GM23338 (cell line): ENCODE measurements at regions not wholly inside any gene's neighbourhood (a gene's known extent, or its start where the extent isn't known, plus 50 kb on each side); places are given as distances from the start of the nearest gene placed in this dataset.

ENCODE experiments used
- ATAC-seq: fragments of 200-7000 bp; cut with Tn5 transposase; 3 replicates; pipeline ENCODE4 v1.9.1; 2020
- DNase-seq: peaks from one replicate; pipeline ENCODE4 v3.0.0-alpha.2; 2015; ENCODE audit warnings: low spot score
- H2AFZ ChIP-seq: fragments of 200-600 bp; sonication (generic); 2 replicates; pipeline ENCODE4 v1.8.0; 2016; ENCODE audit warnings: antibody characterized with exemption, mild to moderate bottlenecking, moderate library complexity
- H3F3A ChIP-seq: fragments of 200-600 bp; sonication (generic); replicated peaks from 2 replicates; pipeline ENCODE4 v1.8.0; 2017; ENCODE audit warnings: antibody characterized with exemption, mixed run types, low read depth
- H3K27ac ChIP-seq: fragments of 200-600 bp; sonication (generic); 2 replicates; pipeline ENCODE4 v1.6.1; 2016; ENCODE audit warnings: low read depth
- H3K27me3 ChIP-seq: fragments of 200-600 bp; sonication (generic); 2 replicates; pipeline ENCODE4 v1.8.0; 2016; ENCODE audit warnings: mild to moderate bottlenecking, mixed run types, moderate library complexity; ENCODE audit not compliant: insufficient read depth
- H3K36me3 ChIP-seq: fragments of 200-600 bp; sonication (generic); 2 replicates; pipeline ENCODE4 v1.8.0; 2016; ENCODE audit warnings: mild to moderate bottlenecking; ENCODE audit not compliant: insufficient read depth
- H3K4me1 ChIP-seq: fragments of 200-600 bp; sonication (generic); 2 replicates; pipeline ENCODE4 v1.8.0; 2016; ENCODE audit warnings: mild to moderate bottlenecking, moderate library complexity; ENCODE audit not compliant: insufficient read depth
- H3K4me2 ChIP-seq: fragments of 200-600 bp; sonication (generic); 2 replicates; pipeline ENCODE4 v1.7.1; 2017; ENCODE audit warnings: mixed run types
- H3K4me3 ChIP-seq: fragments of 200-600 bp; sonication (generic); 2 replicates; pipeline ENCODE4 v1.6.1; 2016; ENCODE audit warnings: mixed run types
- H3K79me2 ChIP-seq: fragments of 200-600 bp; sonication (generic); replicated peaks from 2 replicates; pipeline ENCODE4 v1.8.0; 2017; ENCODE audit warnings: mild to moderate bottlenecking; ENCODE audit not compliant: insufficient read depth
- H3K9me2 ChIP-seq: fragments of 200-600 bp; sonication (generic); 2 replicates; pipeline ENCODE4 v1.8.0; 2017; ENCODE audit not compliant: insufficient read depth
- H4K20me1 ChIP-seq: fragments of 200-600 bp; sonication (generic); replicated peaks from 2 replicates; pipeline ENCODE4 v1.8.0; 2017; ENCODE audit warnings: mild to moderate bottlenecking; ENCODE audit not compliant: insufficient read depth
- H3K27ac Mint-ChIP-seq: 2 replicates; pipeline ENCODE4 v1.8.0; 2020; ENCODE audit warnings: inconsistent platforms, mild to moderate bottlenecking, moderate library complexity, mixed read lengths
- H3K27me3 Mint-ChIP-seq: 3 replicates; pipeline ENCODE4 v1.8.0; 2022; ENCODE audit warnings: low read depth, mild to moderate bottlenecking, moderate library complexity, mixed read lengths, inconsistent platforms; ENCODE audit not compliant: insufficient read depth, poor library complexity
- H3K36me3 Mint-ChIP-seq: 3 replicates; pipeline ENCODE4 v1.8.0; 2021; ENCODE audit warnings: low read depth, mild to moderate bottlenecking, inconsistent platforms, moderate library complexity, mixed read lengths
- H3K4me1 Mint-ChIP-seq: 3 replicates; pipeline ENCODE4 v1.8.0; 2020; ENCODE audit warnings: mild to moderate bottlenecking, inconsistent platforms, mixed read lengths
- H3K4me3 Mint-ChIP-seq: 3 replicates; pipeline ENCODE4 v1.8.0; 2021; ENCODE audit warnings: moderate library complexity, mild to moderate bottlenecking, inconsistent platforms, mixed read lengths
- H3K9me3 Mint-ChIP-seq: 3 replicates; pipeline ENCODE4 v1.8.0; 2020; ENCODE audit warnings: moderate library complexity, mild to moderate bottlenecking, inconsistent platforms, mixed read lengths
- CREB1 ChIP-seq: fragments of 250-450 bp; sonication (Bioruptor Pico); IDR thresholded peaks from 2 replicates; pipeline ENCODE4 v1.5.0; 2020; ENCODE audit warnings: low read depth, mild to moderate bottlenecking, moderate library complexity
- EZH2 ChIP-seq: fragments of 200-600 bp; sonication (generic); IDR thresholded peaks from one replicate; pipeline ENCODE4 v1.8.0; 2017; ENCODE audit warnings: antibody characterized with exemption, mild to moderate bottlenecking, low read depth; ENCODE audit not compliant: unreplicated experiment
- EZH2phosphoT487 ChIP-seq: fragments of 200-600 bp; sonication (generic); IDR thresholded peaks from one replicate; pipeline ENCODE4 v1.8.1; 2018; ENCODE audit warnings: antibody characterized with exemption; ENCODE audit not compliant: unreplicated experiment
- JUNB ChIP-seq: IDR thresholded peaks from one replicate; pipeline ENCODE4 v1.6.1; 2016; ENCODE audit warnings: antibody characterized with exemption; ENCODE audit not compliant: unreplicated experiment
- NANOG ChIP-seq: IDR thresholded peaks from 2 replicates; pipeline ENCODE4 v1.6.1; 2016; ENCODE audit warnings: antibody characterized with exemption, borderline replicate concordance
- POLR2AphosphoS5 ChIP-seq: IDR thresholded peaks from 2 replicates; pipeline ENCODE4 v1.6.1; 2016; ENCODE audit warnings: antibody characterized with exemption, low read depth
- STAT1 ChIP-seq: IDR thresholded peaks from one replicate; pipeline ENCODE4 v1.6.1; 2016; ENCODE audit warnings: antibody characterized with exemption; ENCODE audit not compliant: unreplicated experiment
- ZNF114 ChIP-seq: fragments of 250-450 bp; sonication (Bioruptor Pico); IDR thresholded peaks from 2 replicates; pipeline ENCODE4 v1.5.0; 2020; ENCODE audit warnings: mild to moderate bottlenecking, moderate library complexity
- ZNF331 ChIP-seq: fragments of 250-450 bp; sonication (Bioruptor Pico); IDR thresholded peaks from 2 replicates; pipeline ENCODE4 v1.5.0; 2020; ENCODE audit warnings: low read depth, mild to moderate bottlenecking, moderate library complexity
- TF ChIP-seq, protein P1 (sequence below), 2 experiments: fragments of 200-600 bp in 1 of 2; sonication (generic) in 1 of 2; conservative IDR thresholded peaks; 2 replicates each; pipeline versions ENCODE4 v1.5.1 to v1.6.1; 2016 to 2017; ENCODE audit warnings: antibody characterized with exemption in 2 of 2, low read depth in 2 of 2, mild to moderate bottlenecking in 2 of 2, moderate library complexity in 1 of 2
- TF ChIP-seq, protein P2 (sequence below): IDR thresholded peaks from one replicate; pipeline ENCODE4 v1.6.1; 2018; ENCODE audit warnings: antibody characterized with exemption; ENCODE audit not compliant: unreplicated experiment
- TF ChIP-seq, protein P3 (sequence below): fragments of 250-450 bp; sonication (Bioruptor Pico); IDR thresholded peaks from 2 replicates; pipeline ENCODE4 v1.5.0; 2020; ENCODE audit warnings: mild to moderate bottlenecking, moderate library complexity

DNA sequence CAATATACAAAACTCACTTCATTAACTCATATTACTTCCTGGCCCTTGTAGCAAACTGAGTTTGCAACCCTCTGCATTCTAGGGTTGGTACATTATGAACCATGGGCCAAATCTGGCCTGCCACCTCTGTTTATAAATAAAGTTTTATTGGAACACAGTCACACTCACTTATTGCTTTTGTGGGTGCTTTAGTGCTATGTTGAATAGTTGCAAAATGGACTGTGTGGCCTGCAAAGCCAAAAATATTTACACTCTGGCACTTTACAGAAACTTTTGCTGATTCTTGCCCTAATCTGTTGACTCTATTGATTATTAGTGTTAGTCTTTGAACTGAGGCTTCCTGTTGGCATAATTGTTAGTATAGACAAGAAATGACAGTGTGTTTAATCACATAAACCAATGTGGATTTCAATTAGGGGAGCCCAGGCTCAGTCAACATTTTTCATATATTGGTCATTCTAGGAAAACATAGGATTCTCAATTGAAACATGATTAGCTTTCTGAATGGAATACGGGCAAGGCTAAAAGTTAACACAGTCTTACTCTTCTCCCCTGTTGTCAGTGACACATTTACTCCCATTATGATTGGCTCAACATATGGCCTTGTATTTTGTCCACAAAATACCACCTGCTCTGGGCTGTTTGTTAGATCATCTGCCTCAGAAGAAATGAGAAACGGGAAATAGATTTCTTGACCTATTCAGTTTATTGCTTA lies 241.9 kb upstream of the ZFP64 start:
- H3K79me2 ChIP-seq = no peaks in the 10 kb centered on the region
- Mint-ChIP-seq H3K9me3 (peaks cover 11% of the 10 kb centered on the region; the same call in 2 of the 3 replicates), H3K4me1 (peaks cover 6% of the 10 kb centered on the region), H3K27me3 (peaks cover 6% of the 10 kb centered on the region), H3K36me3 (no peaks in the 10 kb centered on the region; the same call in 2 of the 3 replicates), H3K27ac (no peak overlapping the region), H3K4me3 (no peak overlapping the region)
- ATAC-seq (no peak), DNase-seq (no peak)
- H3K27ac ChIP-seq = no peak overlapping the region
- H3F3A ChIP-seq = no peaks in the 10 kb centered on the region
- H3K27me3 ChIP-seq = no peaks in the 10 kb centered on the region
- no peak overlapping the region for H3K4me3 ChIP-seq
- H3K4me2 ChIP-seq = no peak overlapping the region
- no peak for TF ChIP-seq NANOG
- TF ChIP-seq, protein P1, sequence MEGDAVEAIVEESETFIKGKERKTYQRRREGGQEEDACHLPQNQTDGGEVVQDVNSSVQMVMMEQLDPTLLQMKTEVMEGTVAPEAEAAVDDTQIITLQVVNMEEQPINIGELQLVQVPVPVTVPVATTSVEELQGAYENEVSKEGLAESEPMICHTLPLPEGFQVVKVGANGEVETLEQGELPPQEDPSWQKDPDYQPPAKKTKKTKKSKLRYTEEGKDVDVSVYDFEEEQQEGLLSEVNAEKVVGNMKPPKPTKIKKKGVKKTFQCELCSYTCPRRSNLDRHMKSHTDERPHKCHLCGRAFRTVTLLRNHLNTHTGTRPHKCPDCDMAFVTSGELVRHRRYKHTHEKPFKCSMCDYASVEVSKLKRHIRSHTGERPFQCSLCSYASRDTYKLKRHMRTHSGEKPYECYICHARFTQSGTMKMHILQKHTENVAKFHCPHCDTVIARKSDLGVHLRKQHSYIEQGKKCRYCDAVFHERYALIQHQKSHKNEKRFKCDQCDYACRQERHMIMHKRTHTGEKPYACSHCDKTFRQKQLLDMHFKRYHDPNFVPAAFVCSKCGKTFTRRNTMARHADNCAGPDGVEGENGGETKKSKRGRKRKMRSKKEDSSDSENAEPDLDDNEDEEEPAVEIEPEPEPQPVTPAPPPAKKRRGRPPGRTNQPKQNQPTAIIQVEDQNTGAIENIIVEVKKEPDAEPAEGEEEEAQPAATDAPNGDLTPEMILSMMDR (conservative IDR thresholded peaks at IDR 0.05; ENCODE audit: low read depth in 2 of 2) = no peak
- no peak for TF ChIP-seq JUNB
- TF ChIP-seq EZH2phosphoT487 = no peak
- no peak for TF ChIP-seq STAT1
- no peak for TF ChIP-seq EZH2
- no peak for TF ChIP-seq CREB1 (CRISPR knock-in tag)
- no peak for TF ChIP-seq POLR2AphosphoS5
- TF ChIP-seq, protein P2, sequence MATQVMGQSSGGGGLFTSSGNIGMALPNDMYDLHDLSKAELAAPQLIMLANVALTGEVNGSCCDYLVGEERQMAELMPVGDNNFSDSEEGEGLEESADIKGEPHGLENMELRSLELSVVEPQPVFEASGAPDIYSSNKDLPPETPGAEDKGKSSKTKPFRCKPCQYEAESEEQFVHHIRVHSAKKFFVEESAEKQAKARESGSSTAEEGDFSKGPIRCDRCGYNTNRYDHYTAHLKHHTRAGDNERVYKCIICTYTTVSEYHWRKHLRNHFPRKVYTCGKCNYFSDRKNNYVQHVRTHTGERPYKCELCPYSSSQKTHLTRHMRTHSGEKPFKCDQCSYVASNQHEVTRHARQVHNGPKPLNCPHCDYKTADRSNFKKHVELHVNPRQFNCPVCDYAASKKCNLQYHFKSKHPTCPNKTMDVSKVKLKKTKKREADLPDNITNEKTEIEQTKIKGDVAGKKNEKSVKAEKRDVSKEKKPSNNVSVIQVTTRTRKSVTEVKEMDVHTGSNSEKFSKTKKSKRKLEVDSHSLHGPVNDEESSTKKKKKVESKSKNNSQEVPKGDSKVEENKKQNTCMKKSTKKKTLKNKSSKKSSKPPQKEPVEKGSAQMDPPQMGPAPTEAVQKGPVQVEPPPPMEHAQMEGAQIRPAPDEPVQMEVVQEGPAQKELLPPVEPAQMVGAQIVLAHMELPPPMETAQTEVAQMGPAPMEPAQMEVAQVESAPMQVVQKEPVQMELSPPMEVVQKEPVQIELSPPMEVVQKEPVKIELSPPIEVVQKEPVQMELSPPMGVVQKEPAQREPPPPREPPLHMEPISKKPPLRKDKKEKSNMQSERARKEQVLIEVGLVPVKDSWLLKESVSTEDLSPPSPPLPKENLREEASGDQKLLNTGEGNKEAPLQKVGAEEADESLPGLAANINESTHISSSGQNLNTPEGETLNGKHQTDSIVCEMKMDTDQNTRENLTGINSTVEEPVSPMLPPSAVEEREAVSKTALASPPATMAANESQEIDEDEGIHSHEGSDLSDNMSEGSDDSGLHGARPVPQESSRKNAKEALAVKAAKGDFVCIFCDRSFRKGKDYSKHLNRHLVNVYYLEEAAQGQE = no peak
- TF ChIP-seq ZNF331 (CRISPR knock-in tag) = no peak
- TF ChIP-seq ZNF114 = no peak
- TF ChIP-seq, protein P3, sequence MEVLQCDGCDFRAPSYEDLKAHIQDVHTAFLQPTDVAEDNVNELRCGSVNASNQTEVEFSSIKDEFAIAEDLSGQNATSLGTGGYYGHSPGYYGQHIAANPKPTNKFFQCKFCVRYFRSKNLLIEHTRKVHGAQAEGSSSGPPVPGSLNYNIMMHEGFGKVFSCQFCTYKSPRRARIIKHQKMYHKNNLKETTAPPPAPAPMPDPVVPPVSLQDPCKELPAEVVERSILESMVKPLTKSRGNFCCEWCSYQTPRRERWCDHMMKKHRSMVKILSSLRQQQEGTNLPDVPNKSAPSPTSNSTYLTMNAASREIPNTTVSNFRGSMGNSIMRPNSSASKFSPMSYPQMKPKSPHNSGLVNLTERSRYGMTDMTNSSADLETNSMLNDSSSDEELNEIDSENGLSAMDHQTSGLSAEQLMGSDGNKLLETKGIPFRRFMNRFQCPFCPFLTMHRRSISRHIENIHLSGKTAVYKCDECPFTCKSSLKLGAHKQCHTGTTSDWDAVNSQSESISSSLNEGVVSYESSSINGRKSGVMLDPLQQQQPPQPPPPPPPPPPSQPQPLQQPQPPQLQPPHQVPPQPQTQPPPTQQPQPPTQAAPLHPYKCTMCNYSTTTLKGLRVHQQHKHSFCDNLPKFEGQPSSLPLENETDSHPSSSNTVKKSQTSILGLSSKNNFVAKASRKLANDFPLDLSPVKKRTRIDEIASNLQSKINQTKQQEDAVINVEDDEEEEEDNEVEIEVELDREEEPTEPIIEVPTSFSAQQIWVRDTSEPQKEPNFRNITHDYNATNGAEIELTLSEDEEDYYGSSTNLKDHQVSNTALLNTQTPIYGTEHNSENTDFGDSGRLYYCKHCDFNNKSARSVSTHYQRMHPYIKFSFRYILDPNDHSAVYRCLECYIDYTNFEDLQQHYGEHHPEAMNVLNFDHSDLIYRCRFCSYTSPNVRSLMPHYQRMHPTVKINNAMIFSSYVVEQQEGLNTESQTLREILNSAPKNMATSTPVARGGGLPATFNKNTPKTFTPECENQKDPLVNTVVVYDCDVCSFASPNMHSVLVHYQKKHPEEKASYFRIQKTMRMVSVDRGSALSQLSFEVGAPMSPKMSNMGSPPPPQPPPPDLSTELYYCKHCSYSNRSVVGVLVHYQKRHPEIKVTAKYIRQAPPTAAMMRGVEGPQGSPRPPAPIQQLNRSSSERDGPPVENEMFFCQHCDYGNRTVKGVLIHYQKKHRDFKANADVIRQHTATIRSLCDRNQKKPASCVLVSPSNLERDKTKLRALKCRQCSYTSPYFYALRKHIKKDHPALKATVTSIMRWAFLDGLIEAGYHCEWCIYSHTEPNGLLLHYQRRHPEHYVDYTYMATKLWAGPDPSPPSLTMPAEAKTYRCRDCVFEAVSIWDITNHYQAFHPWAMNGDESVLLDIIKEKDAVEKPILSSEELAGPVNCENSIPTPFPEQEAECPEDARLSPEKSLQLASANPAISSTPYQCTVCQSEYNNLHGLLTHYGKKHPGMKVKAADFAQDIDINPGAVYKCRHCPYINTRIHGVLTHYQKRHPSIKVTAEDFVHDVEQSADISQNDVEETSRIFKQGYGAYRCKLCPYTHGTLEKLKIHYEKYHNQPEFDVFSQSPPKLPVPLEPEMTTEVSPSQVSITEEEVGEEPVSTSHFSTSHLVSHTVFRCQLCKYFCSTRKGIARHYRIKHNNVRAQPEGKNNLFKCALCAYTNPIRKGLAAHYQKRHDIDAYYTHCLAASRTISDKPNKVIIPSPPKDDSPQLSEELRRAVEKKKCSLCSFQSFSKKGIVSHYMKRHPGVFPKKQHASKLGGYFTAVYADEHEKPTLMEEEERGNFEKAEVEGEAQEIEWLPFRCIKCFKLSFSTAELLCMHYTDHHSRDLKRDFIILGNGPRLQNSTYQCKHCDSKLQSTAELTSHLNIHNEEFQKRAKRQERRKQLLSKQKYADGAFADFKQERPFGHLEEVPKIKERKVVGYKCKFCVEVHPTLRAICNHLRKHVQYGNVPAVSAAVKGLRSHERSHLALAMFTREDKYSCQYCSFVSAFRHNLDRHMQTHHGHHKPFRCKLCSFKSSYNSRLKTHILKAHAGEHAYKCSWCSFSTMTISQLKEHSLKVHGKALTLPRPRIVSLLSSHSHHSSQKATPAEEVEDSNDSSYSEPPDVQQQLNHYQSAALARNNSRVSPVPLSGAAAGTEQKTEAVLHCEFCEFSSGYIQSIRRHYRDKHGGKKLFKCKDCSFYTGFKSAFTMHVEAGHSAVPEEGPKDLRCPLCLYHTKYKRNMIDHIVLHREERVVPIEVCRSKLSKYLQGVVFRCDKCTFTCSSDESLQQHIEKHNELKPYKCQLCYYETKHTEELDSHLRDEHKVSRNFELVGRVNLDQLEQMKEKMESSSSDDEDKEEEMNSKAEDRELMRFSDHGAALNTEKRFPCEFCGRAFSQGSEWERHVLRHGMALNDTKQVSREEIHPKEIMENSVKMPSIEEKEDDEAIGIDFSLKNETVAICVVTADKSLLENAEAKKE (CRISPR knock-in tag) = no peak
- H3K9me2 ChIP-seq = 0 out of 2 replicates have a peak, but pooled peaks cover 12% of the 10 kb centered on the region
- no peaks in the 10 kb centered on the region for H3K4me1 ChIP-seq
- no peaks in the 10 kb centered on the region for H4K20me1 ChIP-seq
- H2AFZ ChIP-seq = no peak overlapping the region
- no peaks in the 10 kb centered on the region for H3K36me3 ChIP-seq
